Jurkat, Clone E6-1 (cell line): ENCODE measurements at regions not wholly inside any gene's neighbourhood (a gene's known extent, or its start where the extent isn't known, plus 50 kb on each side); places are given as distances from the start of the nearest gene placed in this dataset.

Experiments used
- DNase-seq: peaks from one replicate; pipeline ENCODE4 v3.0.0-alpha.2; 2011; ENCODE audit warnings: low read depth, low spot score
- H3K4me3 ChIP-seq: 2 replicates; pipeline ENCODE4 v1.5.1; 2011; ENCODE audit warnings: mild to moderate bottlenecking, low read length, control low read depth, moderate library complexity

DNA sequence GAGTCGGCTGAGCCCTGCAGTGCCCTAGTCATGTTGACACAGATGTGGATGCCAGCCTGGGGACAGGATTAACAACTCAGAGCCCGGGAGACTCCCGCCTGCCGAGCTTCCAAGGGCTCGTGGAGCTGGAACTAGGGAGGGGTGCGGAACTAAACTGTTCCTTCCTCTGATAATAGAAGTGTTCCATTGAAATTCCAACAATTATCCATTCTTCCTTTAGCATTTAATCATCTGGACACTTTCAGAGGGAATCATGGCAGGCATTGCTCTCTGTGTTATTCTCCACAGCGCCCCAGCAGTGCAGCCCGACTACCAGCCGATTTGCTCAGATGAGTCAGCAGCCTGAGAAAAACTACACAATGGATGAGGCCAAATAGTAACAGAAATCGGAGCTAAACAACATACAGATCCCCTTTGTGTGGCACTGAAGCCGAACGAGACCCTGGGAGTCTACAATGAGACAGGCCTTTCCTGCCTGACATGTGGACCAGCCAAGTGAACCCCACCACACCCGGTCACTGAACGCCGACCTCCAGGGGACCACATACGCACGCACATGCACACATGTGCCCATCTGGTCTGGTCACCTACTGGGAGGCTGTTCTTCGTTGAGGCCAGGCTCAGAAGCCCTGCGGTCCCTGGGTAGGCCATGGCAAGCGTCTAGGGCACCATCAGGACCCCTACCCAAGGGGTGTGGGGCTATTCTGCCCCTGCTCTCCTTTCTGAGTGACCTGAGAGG lies 238.4 kb upstream of the AFDN start:
- DNase-seq = no peak
- no peak overlapping the region for H3K4me3 ChIP-seq

DNA sequence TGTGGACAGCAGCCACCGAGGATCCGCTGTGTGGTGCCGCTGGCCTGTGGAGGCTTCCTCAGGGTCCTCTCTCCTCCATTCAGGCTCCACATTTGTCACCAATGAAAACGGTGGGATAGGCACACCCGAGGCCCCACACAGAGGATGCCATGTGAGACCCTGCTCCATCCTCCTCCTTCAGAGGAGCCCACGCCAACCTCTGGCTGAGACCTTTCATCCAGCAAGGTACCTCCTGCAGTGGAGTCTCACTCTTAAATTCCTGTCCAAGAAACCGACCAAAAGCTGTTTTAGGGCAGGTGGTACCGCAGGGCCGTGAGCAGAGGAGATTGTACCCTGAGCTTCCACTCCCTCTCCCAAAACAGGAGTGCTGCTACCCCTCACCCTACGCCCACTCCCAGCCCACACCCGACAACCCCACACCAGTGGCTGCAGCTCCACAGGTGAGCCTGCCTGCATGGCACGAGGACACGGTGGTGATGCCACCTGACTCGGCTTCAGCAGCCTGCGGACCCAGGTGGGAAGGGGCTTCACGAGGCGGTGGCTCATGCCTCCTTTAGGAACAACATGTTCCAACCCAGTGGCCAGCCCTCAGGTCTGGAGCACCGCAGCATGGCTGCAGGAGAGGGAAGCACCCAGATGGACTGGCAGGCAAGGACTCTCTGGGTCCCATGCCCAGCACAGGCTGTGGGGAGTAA lies 237.6 kb upstream of the AFDN start:
- DNase-seq = no peak
- no peak overlapping the region for H3K4me3 ChIP-seq

GRCh38 chr6:167589615-167589940 lies 237.1 kb upstream of the AFDN start:
- H3K4me3 ChIP-seq = no peak overlapping the region
- DNase-seq = no peak

- no peak overlapping the region for H3K4me3 ChIP-seq
- no peak for DNase-seq
Measured at GRCh38 chr6:167590193-167590592, 236.5 kb upstream of the AFDN start.
